H9 (cell line): ENCODE measurements at regions not wholly inside any gene's neighbourhood (a gene's known extent, or its start where the extent isn't known, plus 50 kb on each side); places are given as distances from the start of the nearest gene placed in this dataset.

ENCODE experiments used
- DNase-seq: peaks from one replicate; pipeline ENCODE4 v3.0.0-alpha.2; 2017
- H2AFZ ChIP-seq: one replicate; pipeline ENCODE4 v1.6.1; 2013; ENCODE audit warnings: mild to moderate bottlenecking, low read length, control low read depth, moderate library complexity
- H2AK5ac ChIP-seq: 2 replicates; pipeline ENCODE4 v1.6.1; 2013; ENCODE audit warnings: low read length, control low read depth, mixed read lengths; ENCODE audit not compliant: insufficient read length
- H2BK120ac ChIP-seq: one replicate; pipeline ENCODE4 v1.6.1; 2013; ENCODE audit warnings: low read depth, mild to moderate bottlenecking, low read length, control low read depth, inconsistent platforms; ENCODE audit not compliant: poor library complexity, severe bottlenecking
- H2BK12ac ChIP-seq: 2 replicates; pipeline ENCODE4 v1.6.1; 2013; ENCODE audit warnings: low read length, control low read depth, mixed read lengths, low read depth; ENCODE audit not compliant: insufficient read length
- H2BK15ac ChIP-seq: 2 replicates; pipeline ENCODE4 v1.6.1; 2013; ENCODE audit warnings: low read depth, low read length, control low read depth
- H2BK20ac ChIP-seq: one replicate; pipeline ENCODE4 v1.6.1; 2013; ENCODE audit warnings: low read depth, mild to moderate bottlenecking, low read length, control low read depth, inconsistent platforms; ENCODE audit not compliant: poor library complexity, severe bottlenecking
- H2BK5ac ChIP-seq: 2 replicates; pipeline ENCODE4 v1.6.1; 2013; ENCODE audit warnings: low read length, control low read depth, mixed read lengths; ENCODE audit not compliant: insufficient read length
- H3K14ac ChIP-seq: 2 replicates; pipeline ENCODE4 v1.6.1; 2013; ENCODE audit warnings: low read length, control low read depth; ENCODE audit not compliant: insufficient read depth
- H3K18ac ChIP-seq: 2 replicates; pipeline ENCODE4 v1.6.1; 2013; ENCODE audit warnings: low read depth, mild to moderate bottlenecking, mixed read lengths, low read length, control low read depth; ENCODE audit not compliant: insufficient read length
- H3K23ac ChIP-seq: 2 replicates; pipeline ENCODE4 v1.6.1; 2013; ENCODE audit warnings: low read length, control low read depth, mixed read lengths, low read depth; ENCODE audit not compliant: insufficient read length
- H3K23me2 ChIP-seq: 2 replicates; pipeline ENCODE4 v1.6.1; 2013; ENCODE audit warnings: low read depth, mild to moderate bottlenecking, mixed read lengths, low read length, control low read depth; ENCODE audit not compliant: insufficient read length, poor library complexity, severe bottlenecking
- H3K27ac ChIP-seq: 2 replicates; pipeline ENCODE4 v1.5.1; 2013; ENCODE audit warnings: low read length, control low read depth, mixed read lengths, low read depth; ENCODE audit not compliant: insufficient read length
- H3K27me3 ChIP-seq: 2 replicates; pipeline ENCODE4 v1.6.1; 2013; ENCODE audit warnings: low read length, control low read depth, inconsistent platforms; ENCODE audit not compliant: insufficient read depth
- H3K4ac ChIP-seq: 2 replicates; pipeline ENCODE4 v1.6.1; 2013; ENCODE audit warnings: low read depth, mild to moderate bottlenecking, control low read depth, inconsistent platforms, low read length, moderate library complexity
- H3K4me1 ChIP-seq: 2 replicates; pipeline ENCODE4 v1.6.1; 2013; ENCODE audit warnings: low read length, control low read depth, inconsistent platforms; ENCODE audit not compliant: insufficient read depth
- H3K4me2 ChIP-seq: 2 replicates; pipeline ENCODE4 v1.6.1; 2013; ENCODE audit warnings: low read length, control low read depth, mixed read lengths; ENCODE audit not compliant: insufficient read length, insufficient read depth
- H3K56ac ChIP-seq: 2 replicates; pipeline ENCODE4 v1.6.1; 2013; ENCODE audit warnings: low read depth, mild to moderate bottlenecking, mixed read lengths, low read length, control low read depth; ENCODE audit not compliant: insufficient read length
- H3K79me1 ChIP-seq: 2 replicates; pipeline ENCODE4 v1.6.1; 2013; ENCODE audit warnings: low read depth, mild to moderate bottlenecking, moderate library complexity, low read length, control low read depth, inconsistent platforms; ENCODE audit not compliant: insufficient read depth, poor library complexity, severe bottlenecking
- H3K79me2 ChIP-seq: 2 replicates; pipeline ENCODE4 v1.6.1; 2013; ENCODE audit warnings: low read length, control low read depth, inconsistent platforms; ENCODE audit not compliant: insufficient read depth
- H3K9ac ChIP-seq: 2 replicates; pipeline ENCODE4 v1.6.1; 2013; ENCODE audit warnings: low read length, control low read depth, mixed read lengths; ENCODE audit not compliant: insufficient read length; ENCODE audit errors: extremely low read depth
- H3K9me3 ChIP-seq: one replicate; pipeline ENCODE4 v1.6.1; 2013; ENCODE audit warnings: low read depth, low read length, inconsistent platforms; ENCODE audit not compliant: control insufficient read depth
- H3T11ph ChIP-seq: one replicate; pipeline ENCODE4 v1.6.1; 2013; ENCODE audit warnings: mild to moderate bottlenecking, low read length, control low read depth, inconsistent platforms
- H4K20me1 ChIP-seq: one replicate; pipeline ENCODE4 v1.6.1; 2013; ENCODE audit not compliant: control insufficient read depth, insufficient read length, insufficient read depth
- H4K5ac ChIP-seq: 2 replicates; pipeline ENCODE4 v1.6.1; 2013; ENCODE audit warnings: low read depth, mild to moderate bottlenecking, mixed read lengths, low read length, control low read depth; ENCODE audit not compliant: insufficient read length
- H4K8ac ChIP-seq: replicated peaks from 2 replicates; pipeline ENCODE4 v1.6.1; 2013; ENCODE audit warnings: low read length, control low read depth, mixed read lengths, low read depth; ENCODE audit not compliant: insufficient read length
- H4K91ac ChIP-seq: 2 replicates; pipeline ENCODE4 v1.6.1; 2013; ENCODE audit warnings: low read depth, mild to moderate bottlenecking, moderate library complexity, mixed read lengths, low read length, control low read depth; ENCODE audit not compliant: insufficient read length
- H3K27ac Mint-ChIP-seq, 3 experiments: 2 replicates in 2 of 3; 3 replicates in 1 of 3; pipeline ENCODE4 v1.8.0; 2020 to 2021; ENCODE audit warnings: mixed read lengths in 3 of 3, mild to moderate bottlenecking in 1 of 3, moderate library complexity in 1 of 3
- H3K27me3 Mint-ChIP-seq: 2 replicates; pipeline ENCODE4 v1.8.0; 2021; ENCODE audit warnings: low read depth, mild to moderate bottlenecking, moderate library complexity, mixed read lengths
- H3K36me3 Mint-ChIP-seq, 3 experiments: 2 replicates in 2 of 3; 3 replicates in 1 of 3; pipeline ENCODE4 v1.8.0; 2020 to 2021; ENCODE audit warnings: low read depth in 3 of 3, mixed read lengths in 3 of 3; ENCODE audit not compliant: insufficient read depth in 1 of 3
- H3K4me1 Mint-ChIP-seq, 2 experiments: 2 replicates each; pipeline ENCODE4 v1.8.0; 2020; ENCODE audit warnings: mixed read lengths in 2 of 2
- H3K4me3 Mint-ChIP-seq, 2 experiments: 2 replicates in 1 of 2; 3 replicates in 1 of 2; pipeline ENCODE4 v1.8.0; 2020 to 2021; ENCODE audit warnings: mild to moderate bottlenecking in 2 of 2, mixed read lengths in 2 of 2, moderate library complexity in 1 of 2
- H3K9me3 Mint-ChIP-seq, 2 experiments: 2 replicates in 1 of 2; 3 replicates in 1 of 2; pipeline ENCODE4 v1.8.0; 2020; ENCODE audit warnings: mild to moderate bottlenecking in 2 of 2, mixed read lengths in 2 of 2, moderate library complexity in 1 of 2
- CTCF ChIP-seq: fragments of 200-600 bp; sonication (generic); conservative IDR thresholded peaks from 3 replicates; pipeline ENCODE4 v1.8.0; 2021; ENCODE audit warnings: antibody characterized with exemption, mild to moderate bottlenecking

- H4K5ac ChIP-seq = no peak overlapping the region
- H4K20me1 ChIP-seq = no peaks in the 10 kb centered on the region
- Mint-ChIP-seq H3K4me1 (peaks cover 7 to 19% of the 10 kb centered on the region in 2 experiments), H3K27ac (no peak overlapping the region), H3K36me3 (peaks cover 4 to 12% (median 4%) of the 10 kb centered on the region in 3 experiments; a peak in 5 of 7 replicates), H3K9me3 (peaks cover 12 to 15% of the 10 kb centered on the region in 2 experiments), H3K27me3 (no peaks in the 10 kb centered on the region), H3K4me3 (no peak overlapping the region)
- no peaks in the 10 kb centered on the region for H3K79me2 ChIP-seq
- no peak overlapping the region for H3K23ac ChIP-seq
- TF ChIP-seq CTCF = no peak
- H3T11ph ChIP-seq = no peak overlapping the region
- H2AK5ac ChIP-seq = no peak overlapping the region
- no peak overlapping the region for H3K18ac ChIP-seq
- H2BK20ac ChIP-seq = no peak overlapping the region
- H2BK15ac ChIP-seq = no peak overlapping the region
- no peak overlapping the region for H3K4me2 ChIP-seq
- H2BK5ac ChIP-seq = no peak overlapping the region
- no peaks in the 10 kb centered on the region for H3K79me1 ChIP-seq
- DNase-seq = no peak
- no peak overlapping the region for H3K4ac ChIP-seq
- no peak overlapping the region for H2AFZ ChIP-seq
- H3K56ac ChIP-seq = no peak overlapping the region
- H4K91ac ChIP-seq = no peak overlapping the region
- no peak overlapping the region for H4K8ac ChIP-seq
- no peak overlapping the region for H2BK120ac ChIP-seq
- H3K9ac ChIP-seq = no peak overlapping the region
- no peaks in the 10 kb centered on the region for H3K23me2 ChIP-seq
- H3K27ac ChIP-seq = no peak overlapping the region
- H3K27me3 ChIP-seq = no peaks in the 10 kb centered on the region
- H3K14ac ChIP-seq = no peak overlapping the region
- H2BK12ac ChIP-seq = no peak overlapping the region
- no peaks in the 10 kb centered on the region for H3K4me1 ChIP-seq
- H3K9me3 ChIP-seq = no peaks in the 10 kb centered on the region
Observed at GRCh38 chr4:182113779-182114178, 129.4 kb upstream of the TENM3 start.
